GM04503 (cell line): ENCODE measurements at regions not wholly inside any gene's neighbourhood (a gene's known extent, or its start where the extent isn't known, plus 50 kb on each side); places are given as distances from the start of the nearest gene placed in this dataset.

ENCODE experiments used
- DNase-seq: peaks from one replicate; pipeline ENCODE4 v3.0.0-alpha.2; 2012; ENCODE audit warnings: low read depth

GRCh38 chr12:4049298-4050080 is 176.3 kb upstream of the PARP11 start:
- DNase-seq, result no peak

DNA sequence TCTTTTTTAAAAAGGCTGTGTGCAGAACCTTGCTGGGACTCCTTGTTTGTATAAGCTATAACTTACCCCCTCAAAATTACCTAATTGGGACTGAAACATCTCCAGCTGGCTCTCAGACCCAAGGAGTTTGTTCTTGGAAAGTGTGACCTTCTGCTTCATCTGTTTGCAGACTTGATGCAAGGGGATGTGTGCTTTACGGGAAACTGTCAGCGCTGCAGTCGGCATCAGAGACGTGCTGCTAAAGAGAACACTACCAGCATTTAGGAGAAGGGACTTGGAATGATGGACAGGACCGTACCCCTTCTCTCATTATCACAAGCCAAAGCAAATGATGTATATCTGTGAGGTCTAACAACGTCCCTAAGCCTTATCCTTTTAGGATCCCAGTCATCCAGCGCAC is 174.2 kb upstream of the PARP11 start:
- DNase-seq, result no peak

GRCh38 chr12:4046495-4046840 is 173.3 kb upstream of the PARP11 start:
- no peak for DNase-seq

- DNase-seq, result no peak
Measured at GRCh38 chr12:4045786-4046494, 172.7 kb upstream of the PARP11 start.

DNA sequence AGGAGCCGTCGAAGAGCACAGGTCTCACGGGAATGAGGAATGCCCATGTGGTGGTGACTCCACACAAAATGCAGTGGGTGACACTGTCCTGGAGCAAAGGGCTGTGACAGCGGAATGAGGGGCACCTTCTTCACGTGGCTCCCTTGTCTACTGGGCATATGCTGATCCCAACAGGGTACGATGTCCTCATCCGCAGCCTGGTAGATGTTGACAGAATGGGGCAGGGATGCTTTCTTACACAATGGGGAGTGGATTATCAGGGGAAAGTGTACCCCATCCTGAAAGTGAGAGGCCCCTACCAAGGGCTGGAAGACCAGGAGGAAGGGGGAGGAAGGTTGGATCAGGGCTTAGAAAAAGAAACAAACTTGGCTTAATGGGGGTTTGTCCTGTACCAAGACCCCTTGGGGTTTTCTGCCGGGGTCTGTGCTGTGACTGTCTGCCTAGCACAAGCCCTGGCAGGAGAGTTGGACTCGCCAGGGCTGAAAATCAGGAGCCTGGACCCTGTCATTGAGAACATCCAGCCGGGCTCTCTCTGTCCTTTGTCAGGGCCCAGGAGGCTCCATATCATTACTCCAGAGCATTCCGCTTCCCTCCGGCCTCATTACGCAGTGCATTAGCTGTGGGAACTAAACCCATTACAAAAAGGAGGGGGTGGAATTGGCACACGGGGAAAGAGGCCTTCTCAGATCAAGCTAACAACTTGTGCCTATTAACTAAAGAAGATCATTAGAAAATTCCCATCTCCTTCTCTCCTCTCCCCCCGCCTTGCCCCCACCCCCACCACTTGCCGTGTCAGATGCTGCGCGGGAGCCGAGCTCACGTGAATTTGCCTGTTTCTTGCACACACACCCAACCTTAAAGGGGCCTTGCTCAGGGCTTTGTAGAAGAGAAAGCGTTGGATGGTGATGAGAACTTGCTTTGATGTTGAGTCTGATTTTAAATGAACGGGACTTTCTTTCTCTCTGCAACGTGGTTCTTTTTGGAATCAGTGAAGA is 171.8 kb upstream of the PARP11 start:
- DNase-seq, result no peak

DNA sequence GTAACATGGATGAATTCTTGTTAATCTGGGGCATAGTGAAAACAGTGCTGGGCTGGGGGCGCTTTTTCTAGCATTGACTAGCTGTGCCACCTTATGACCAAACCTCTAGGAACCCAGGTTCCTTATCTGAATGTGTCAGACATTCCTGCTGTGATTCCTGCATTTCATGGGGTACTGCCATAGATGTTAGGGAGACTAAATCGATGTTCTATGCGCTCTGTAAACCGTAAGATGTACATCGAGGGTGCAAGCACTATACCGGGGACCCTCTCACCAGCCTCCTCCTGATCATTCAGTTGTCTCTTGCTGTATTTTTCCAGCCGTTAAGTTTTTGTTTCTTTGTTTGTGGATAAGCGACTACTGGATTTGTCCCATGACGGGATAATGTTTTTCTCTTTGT is 170.9 kb upstream of the PARP11 start:
- no peak for DNase-seq

DNA sequence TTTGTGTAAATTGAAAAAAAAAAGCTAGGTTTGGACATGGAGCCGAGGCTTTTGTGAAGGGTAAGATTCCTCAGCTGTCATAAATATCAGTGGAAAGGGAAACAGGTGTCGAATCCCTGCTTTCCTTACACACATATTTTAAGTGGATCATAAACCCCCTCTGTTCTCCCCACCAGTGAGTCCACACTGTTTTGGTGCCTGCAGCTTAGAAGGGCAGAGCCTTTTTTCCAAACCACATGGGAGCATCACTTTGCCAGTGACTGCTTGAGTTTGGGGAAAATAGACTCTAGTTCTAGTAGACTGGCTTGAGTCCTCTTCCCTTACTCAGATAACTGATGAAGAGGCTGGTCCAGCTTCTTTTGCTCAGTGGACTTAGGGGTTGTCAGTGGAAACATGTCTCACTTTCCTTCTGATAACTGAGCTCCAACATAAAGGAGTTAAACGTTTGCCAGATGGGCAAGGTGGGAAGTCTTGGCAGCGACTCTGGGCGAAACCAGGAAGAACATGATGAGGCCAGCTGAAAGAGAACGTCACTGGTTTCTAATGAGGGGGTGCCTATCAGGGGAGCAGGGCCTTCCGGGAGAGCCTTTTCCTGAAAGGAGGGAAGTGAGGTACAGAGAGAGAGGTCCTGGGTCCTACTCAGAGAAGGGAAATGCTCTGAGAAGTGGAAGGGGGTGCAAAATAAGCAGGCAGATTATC is 168.1 kb upstream of the PARP11 start:
- DNase-seq, result no peak

- no peak for DNase-seq
Measured at GRCh38 chr12:4039931-4040330, 166.7 kb upstream of the PARP11 start.

- no peak for DNase-seq
Measured at GRCh38 chr12:4037747-4038312, 164.6 kb upstream of the PARP11 start.

DNA sequence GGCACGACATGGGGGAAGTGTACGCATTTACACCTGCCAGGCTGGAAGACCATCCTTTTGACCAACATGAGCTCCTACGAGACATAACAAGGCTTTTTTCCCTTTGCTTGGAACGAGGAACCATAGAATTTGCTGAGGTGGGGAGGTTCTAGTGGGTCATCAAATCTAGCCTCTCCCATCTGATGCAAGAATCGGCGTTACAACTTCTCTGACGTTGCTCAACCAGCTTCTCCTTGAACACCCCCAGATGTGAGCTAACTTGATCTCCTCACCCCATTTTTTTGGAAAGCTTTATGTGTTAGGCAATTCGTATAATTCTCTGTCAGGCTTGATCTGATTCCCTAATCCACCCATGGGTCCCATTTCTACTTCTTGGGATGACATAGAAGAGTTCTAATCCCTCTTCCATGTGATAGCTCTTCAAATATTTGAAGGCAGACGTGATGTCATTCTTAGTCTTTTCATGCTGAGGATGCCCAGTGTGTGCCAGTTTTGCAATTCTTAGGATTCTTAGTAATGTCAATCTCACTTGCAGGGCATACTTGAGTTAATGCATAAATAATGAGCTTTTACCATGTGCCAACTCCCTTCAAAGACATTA is 163.6 kb upstream of the PARP11 start:
- DNase-seq, result no peak

GRCh38 chr12:4034921-4035320 is 161.7 kb upstream of the PARP11 start:
- no peak for DNase-seq

GRCh38 chr12:4032924-4033615 is 159.9 kb upstream of the PARP11 start:
- peak; percentile 50 for DNase-seq

- no peak for DNase-seq
Measured at GRCh38 chr12:4031703-4032291, 158.6 kb upstream of the PARP11 start.

DNA sequence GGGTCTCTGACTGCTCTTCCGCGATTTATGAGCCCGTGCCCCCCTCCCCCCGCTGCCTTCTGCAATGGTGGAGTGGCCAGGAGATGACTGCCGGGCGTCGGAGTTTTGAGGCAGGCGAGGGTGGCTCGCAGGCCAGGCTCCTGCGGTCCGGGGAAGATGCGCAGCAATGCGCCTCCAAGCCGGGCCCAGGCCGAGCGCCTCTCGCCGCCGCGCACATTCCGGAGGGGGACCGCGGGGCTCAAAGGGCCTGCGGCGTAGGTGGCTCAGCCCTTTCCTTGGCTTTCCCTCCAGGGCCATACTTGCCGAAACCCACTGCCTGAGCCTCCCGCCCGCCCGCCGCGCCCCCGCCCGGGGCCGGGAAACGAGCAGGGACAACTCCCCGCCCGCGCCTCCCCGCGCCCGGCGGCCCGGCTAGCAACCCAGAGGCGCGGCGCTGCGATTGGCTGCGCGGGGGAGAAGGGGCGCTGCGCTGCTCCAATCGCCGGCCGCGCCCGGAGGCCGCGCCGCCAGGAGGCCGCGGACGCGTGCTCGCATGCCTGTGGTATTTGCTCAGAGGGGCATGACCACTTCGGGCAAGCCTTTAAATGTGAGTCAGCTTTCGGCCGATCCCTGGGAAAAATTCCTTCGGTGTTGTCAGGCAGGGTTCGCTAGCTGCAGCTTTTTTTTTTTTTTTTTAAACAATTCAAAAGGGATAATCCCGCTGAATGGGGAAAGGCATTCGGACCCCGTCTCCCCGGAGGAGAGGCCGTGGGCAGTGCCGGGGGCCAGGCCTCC is 157.9 kb upstream of the PARP11 start:
- peak; percentile 91 for DNase-seq

- DNase-seq, result no peak
Measured at GRCh38 chr12:4027412-4027811, 154.2 kb upstream of the PARP11 start.

DNA sequence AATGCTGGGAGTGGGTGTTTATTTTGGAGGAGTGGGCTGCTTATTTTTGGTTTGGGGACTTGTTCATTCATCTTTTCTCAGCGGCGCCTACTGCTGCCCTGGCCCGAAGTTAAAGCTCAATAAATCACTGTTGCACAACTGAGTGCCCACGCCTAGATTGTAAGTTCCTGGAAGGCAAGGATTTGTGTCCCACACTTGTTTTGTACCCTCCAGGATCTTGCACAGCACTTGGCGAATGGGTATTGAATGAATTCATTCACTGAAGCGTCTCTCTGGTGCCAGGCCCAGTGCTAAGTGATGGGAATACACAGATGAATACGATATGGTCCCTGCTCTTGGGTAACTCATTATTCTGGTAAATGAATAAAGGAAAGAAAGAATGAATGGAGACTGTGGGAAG is 153.3 kb upstream of the PARP11 start:
- no peak for DNase-seq

- no peak for DNase-seq
Measured at GRCh38 chr12:4026020-4026358, 152.8 kb upstream of the PARP11 start.

- no peak for DNase-seq
Measured at GRCh38 chr12:4025181-4026019, 152.2 kb upstream of the PARP11 start.

GRCh38 chr12:4024701-4025100 is 151.5 kb upstream of the PARP11 start:
- no peak for DNase-seq
